ENCODE measurements at regions not wholly inside any gene's neighbourhood (a gene's known extent, or its start where the extent isn't known, plus 50 kb on each side); places are given as distances from the start of the nearest gene placed in this dataset.
"Not testable (repeated sequence)": the region's sequence is repeated elsewhere in the genome, so short reads cannot be mapped to it uniquely, and the experiment has no call there.

DNA sequence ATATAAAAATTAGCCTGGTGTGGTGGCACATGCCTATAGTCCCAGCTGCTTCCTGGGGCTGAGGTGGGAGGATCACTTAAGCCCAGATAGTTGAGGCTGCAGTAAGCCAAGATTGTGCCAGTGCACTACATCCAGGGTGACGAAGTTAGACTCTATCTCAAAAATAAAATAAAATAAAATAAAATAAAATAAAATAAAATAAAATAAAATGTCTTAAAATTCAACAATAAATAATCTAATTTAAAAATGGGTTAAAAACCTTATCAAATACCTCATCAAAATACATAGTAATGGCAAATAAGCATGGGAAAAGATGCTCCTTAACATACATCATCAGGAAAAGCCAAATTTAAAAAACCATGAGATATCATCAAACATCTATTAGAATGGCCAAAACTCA is 760.2 kb upstream of the AGA start:
- no peak overlapping the region for H3K27ac ChIP-seq (ENCODE audit: poor library complexity, severe bottlenecking)
- no peak for DNase-seq (ENCODE audit: low spot score)
- TF ChIP-seq, protein P1, sequence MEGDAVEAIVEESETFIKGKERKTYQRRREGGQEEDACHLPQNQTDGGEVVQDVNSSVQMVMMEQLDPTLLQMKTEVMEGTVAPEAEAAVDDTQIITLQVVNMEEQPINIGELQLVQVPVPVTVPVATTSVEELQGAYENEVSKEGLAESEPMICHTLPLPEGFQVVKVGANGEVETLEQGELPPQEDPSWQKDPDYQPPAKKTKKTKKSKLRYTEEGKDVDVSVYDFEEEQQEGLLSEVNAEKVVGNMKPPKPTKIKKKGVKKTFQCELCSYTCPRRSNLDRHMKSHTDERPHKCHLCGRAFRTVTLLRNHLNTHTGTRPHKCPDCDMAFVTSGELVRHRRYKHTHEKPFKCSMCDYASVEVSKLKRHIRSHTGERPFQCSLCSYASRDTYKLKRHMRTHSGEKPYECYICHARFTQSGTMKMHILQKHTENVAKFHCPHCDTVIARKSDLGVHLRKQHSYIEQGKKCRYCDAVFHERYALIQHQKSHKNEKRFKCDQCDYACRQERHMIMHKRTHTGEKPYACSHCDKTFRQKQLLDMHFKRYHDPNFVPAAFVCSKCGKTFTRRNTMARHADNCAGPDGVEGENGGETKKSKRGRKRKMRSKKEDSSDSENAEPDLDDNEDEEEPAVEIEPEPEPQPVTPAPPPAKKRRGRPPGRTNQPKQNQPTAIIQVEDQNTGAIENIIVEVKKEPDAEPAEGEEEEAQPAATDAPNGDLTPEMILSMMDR (IDR thresholded peaks at IDR 0.05; ENCODE audit: poor library complexity, severe bottlenecking) = no peak
- no peaks in the 10 kb centered on the region for H3K36me3 ChIP-seq (ENCODE audit: low read depth)
- H3K4me1 ChIP-seq (ENCODE audit: insufficient read depth, poor library complexity, severe bottlenecking) = peaks cover 7% of the 10 kb centered on the region
- no peak for ATAC-seq (ENCODE audit: low read depth)
- H3K9me3 ChIP-seq (ENCODE audit: severe bottlenecking) = no peaks in the 10 kb centered on the region
- H3K27me3 ChIP-seq (ENCODE audit: insufficient read depth, poor library complexity, severe bottlenecking) = no peaks in the 10 kb centered on the region
- H3K4me3 ChIP-seq (ENCODE audit: severe bottlenecking) = no peak overlapping the region

GRCh38 chr4:178205826-178206225 is 763.6 kb upstream of the AGA start:
- Histone ChIP-seq H3K36me3 (ENCODE audit: low read depth) (no peaks in the 10 kb centered on the region), H3K9me3 (ENCODE audit: severe bottlenecking) (no peaks in the 10 kb centered on the region), H3K27me3 (ENCODE audit: insufficient read depth, poor library complexity, severe bottlenecking) (no peaks in the 10 kb centered on the region), H3K27ac (ENCODE audit: poor library complexity, severe bottlenecking) (no peak overlapping the region), H3K4me3 (ENCODE audit: severe bottlenecking) (no peak overlapping the region), H3K4me1 (ENCODE audit: insufficient read depth, poor library complexity, severe bottlenecking) (peaks cover 7% of the 10 kb centered on the region)
- TF ChIP-seq, protein P1 (IDR thresholded peaks at IDR 0.05; ENCODE audit: poor library complexity, severe bottlenecking) = no peak
- peak; percentile 63; the same call in 1 of the 3 replicates for ATAC-seq (ENCODE audit: low read depth)
- no peak for DNase-seq (ENCODE audit: low spot score)

GRCh38 chr4:178215309-178215708 is 773.1 kb upstream of the AGA start:
- no peak overlapping the region for H3K27ac ChIP-seq (ENCODE audit: poor library complexity, severe bottlenecking)
- no peaks in the 10 kb centered on the region for H3K4me1 ChIP-seq (ENCODE audit: insufficient read depth, poor library complexity, severe bottlenecking)
- H3K27me3 ChIP-seq (ENCODE audit: insufficient read depth, poor library complexity, severe bottlenecking) = no peaks in the 10 kb centered on the region
- no peak for DNase-seq (ENCODE audit: low spot score)
- no peak for ATAC-seq (ENCODE audit: low read depth)
- TF ChIP-seq, protein P1 (IDR thresholded peaks at IDR 0.05; ENCODE audit: poor library complexity, severe bottlenecking) = no peak
- H3K4me3 ChIP-seq (ENCODE audit: severe bottlenecking) = no peak overlapping the region
- H3K9me3 ChIP-seq (ENCODE audit: severe bottlenecking) = no peaks in the 10 kb centered on the region
- H3K36me3 ChIP-seq (ENCODE audit: low read depth) = no peaks in the 10 kb centered on the region

GRCh38 chr4:178215763-178216162 is 773.5 kb upstream of the AGA start:
- no peak for ATAC-seq (ENCODE audit: low read depth)
- H3K4me1 ChIP-seq (ENCODE audit: insufficient read depth, poor library complexity, severe bottlenecking) = no peaks in the 10 kb centered on the region
- H3K27ac ChIP-seq (ENCODE audit: poor library complexity, severe bottlenecking) = no peak overlapping the region
- H3K4me3 ChIP-seq (ENCODE audit: severe bottlenecking) = no peak overlapping the region
- no peaks in the 10 kb centered on the region for H3K36me3 ChIP-seq (ENCODE audit: low read depth)
- H3K9me3 ChIP-seq (ENCODE audit: severe bottlenecking) = no peaks in the 10 kb centered on the region
- DNase-seq (ENCODE audit: low spot score) = no peak
- H3K27me3 ChIP-seq (ENCODE audit: insufficient read depth, poor library complexity, severe bottlenecking) = no peaks in the 10 kb centered on the region
- TF ChIP-seq, protein P1 (IDR thresholded peaks at IDR 0.05; ENCODE audit: poor library complexity, severe bottlenecking) = no peak

GRCh38 chr4:178226421-178226820 is 784.2 kb upstream of the AGA start:
- H3K4me3 ChIP-seq (ENCODE audit: severe bottlenecking); ATAC-seq (ENCODE audit: low read depth); DNase-seq (ENCODE audit: low spot score); H3K4me1 ChIP-seq (ENCODE audit: insufficient read depth, poor library complexity, severe bottlenecking); H3K36me3 ChIP-seq (ENCODE audit: low read depth); H3K27me3 ChIP-seq (ENCODE audit: insufficient read depth, poor library complexity, severe bottlenecking); H3K9me3 ChIP-seq (ENCODE audit: severe bottlenecking); H3K27ac ChIP-seq (ENCODE audit: poor library complexity, severe bottlenecking): not testable (repeated sequence)

All from RWPE2 (cell line).